HepG2 (cell line): ENCODE measurements at regions not wholly inside any gene's neighbourhood (a gene's known extent, or its start where the extent isn't known, plus 50 kb on each side); places are given as distances from the start of the nearest gene placed in this dataset.

Source experiments
- MEIS1 ChIP-seq: sonication (generic); formaldehyde crosslinking; IDR thresholded peaks from 2 replicates; pipeline ENCODE4 v1.9.0; 2021; ENCODE audit warnings: mild to moderate bottlenecking, missing genetic modification reagents, moderate library complexity, borderline replicate concordance
- MTERF4 ChIP-seq: sonication (generic); formaldehyde crosslinking; IDR thresholded peaks from 2 replicates; pipeline ENCODE4 v1.8.0; 2023; ENCODE audit warnings: mild to moderate bottlenecking, missing genetic modification reagents
- PHF21A ChIP-seq: sonication (generic); formaldehyde crosslinking; IDR thresholded peaks from 2 replicates; pipeline ENCODE4 v1.5.0; 2020; ENCODE audit warnings: mild to moderate bottlenecking, missing genetic modification reagents
- REPIN1 ChIP-seq: sonication (generic); formaldehyde crosslinking; IDR thresholded peaks from 2 replicates; pipeline ENCODE4 v1.8.0; 2022; ENCODE audit warnings: missing genetic modification reagents, low read depth, mild to moderate bottlenecking, borderline replicate concordance
- SIN3A ChIP-seq: IDR thresholded peaks from 2 replicates; pipeline ENCODE4 v1.6.1; 2011; ENCODE audit warnings: low read depth, mild to moderate bottlenecking, control low read depth, low read length, borderline replicate concordance

- TF ChIP-seq SIN3A (no peak), REPIN1 (no peak), PHF21A (CRISPR knock-in tag) (no peak), MTERF4 (CRISPR knock-in tag) (no peak), MEIS1 (CRISPR knock-in tag) (no peak)
Observed at GRCh38 chr3:144566320-144566719, 594.7 kb downstream of the DIPK2A start.
